ENCODE measurements at regions not wholly inside any gene's neighbourhood (a gene's known extent, or its start where the extent isn't known, plus 50 kb on each side); places are given as distances from the start of the nearest gene placed in this dataset.
A peak's percentile ranks its signal among the peaks of the same experiment; 100 is the strongest.
"Not testable (repeated sequence)": the region's sequence is repeated elsewhere in the genome, so short reads cannot be mapped to it uniquely, and the experiment has no call there.

DNA sequence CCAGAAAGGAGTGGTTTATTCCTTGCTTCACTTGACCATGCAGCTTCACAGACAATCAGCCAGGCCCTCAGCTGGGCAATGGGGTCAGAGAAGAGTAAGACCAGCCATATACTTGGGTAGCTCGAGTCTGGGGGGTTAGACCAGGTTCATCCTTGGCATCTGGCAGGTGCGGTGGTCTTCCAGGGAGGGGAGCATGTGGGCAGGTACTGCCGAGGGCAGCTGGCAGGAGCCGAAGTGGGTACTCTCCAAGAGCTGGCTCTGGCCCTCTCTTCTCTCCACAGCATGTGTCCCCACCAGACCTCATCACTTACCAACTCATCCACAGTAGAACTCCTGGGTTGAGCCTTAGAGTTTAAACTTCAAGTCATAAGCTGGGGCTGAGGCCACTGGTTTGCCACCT is 156.8 kb downstream of the FOXD2 start:
- peaks cover 9% of the 10 kb centered on the region for H3K27me3 ChIP-seq (ENCODE audit: control insufficient read depth, insufficient read depth, low read length)

DNA sequence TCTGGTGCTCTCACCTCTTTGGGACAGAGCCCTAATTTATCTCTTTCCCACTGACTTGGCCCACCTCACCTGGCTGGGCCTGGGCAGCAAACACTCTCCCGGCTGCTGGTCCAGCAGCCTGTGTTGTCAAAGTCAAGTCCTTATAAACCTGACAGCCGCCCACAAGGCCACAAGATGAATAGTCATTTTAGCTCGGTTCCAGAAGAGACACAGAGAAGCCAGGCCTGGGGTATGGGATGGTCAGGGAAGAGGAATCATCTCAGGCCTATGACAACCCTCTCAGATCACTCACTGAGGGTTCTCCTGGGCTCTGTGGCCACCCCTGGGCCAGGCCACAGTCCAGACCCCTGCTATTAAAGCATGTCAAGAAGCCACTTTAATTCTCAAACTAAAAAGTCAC is 158.5 kb downstream of the FOXD2 start:
- H3K4me3 ChIP-seq (ENCODE audit: low read length in 3 of 3) = no peak overlapping the region
- no peaks in the 10 kb centered on the region for H3K4me1 ChIP-seq (ENCODE audit: control insufficient read depth in 2 of 3, insufficient read depth in 2 of 3, low read depth in 1 of 3, low read length in 3 of 3)
- intact Hi-C loops (cut with DNase I) = no loop called here
- peaks cover 9% of the 10 kb centered on the region for H3K27me3 ChIP-seq (ENCODE audit: control insufficient read depth, insufficient read depth, low read length)
- FAIRE-seq (no peak), DNase-seq (no peak)
- H3K27ac ChIP-seq (ENCODE audit: low read depth in 2 of 2, low read length in 2 of 2) = no peak overlapping the region
- TF ChIP-seq, protein P1, sequence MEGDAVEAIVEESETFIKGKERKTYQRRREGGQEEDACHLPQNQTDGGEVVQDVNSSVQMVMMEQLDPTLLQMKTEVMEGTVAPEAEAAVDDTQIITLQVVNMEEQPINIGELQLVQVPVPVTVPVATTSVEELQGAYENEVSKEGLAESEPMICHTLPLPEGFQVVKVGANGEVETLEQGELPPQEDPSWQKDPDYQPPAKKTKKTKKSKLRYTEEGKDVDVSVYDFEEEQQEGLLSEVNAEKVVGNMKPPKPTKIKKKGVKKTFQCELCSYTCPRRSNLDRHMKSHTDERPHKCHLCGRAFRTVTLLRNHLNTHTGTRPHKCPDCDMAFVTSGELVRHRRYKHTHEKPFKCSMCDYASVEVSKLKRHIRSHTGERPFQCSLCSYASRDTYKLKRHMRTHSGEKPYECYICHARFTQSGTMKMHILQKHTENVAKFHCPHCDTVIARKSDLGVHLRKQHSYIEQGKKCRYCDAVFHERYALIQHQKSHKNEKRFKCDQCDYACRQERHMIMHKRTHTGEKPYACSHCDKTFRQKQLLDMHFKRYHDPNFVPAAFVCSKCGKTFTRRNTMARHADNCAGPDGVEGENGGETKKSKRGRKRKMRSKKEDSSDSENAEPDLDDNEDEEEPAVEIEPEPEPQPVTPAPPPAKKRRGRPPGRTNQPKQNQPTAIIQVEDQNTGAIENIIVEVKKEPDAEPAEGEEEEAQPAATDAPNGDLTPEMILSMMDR (IDR thresholded peaks at IDR 0.05; ENCODE audit: borderline replicate concordance, extremely low read depth, insufficient read depth) = no peak
- no peak overlapping the region for H3K9ac ChIP-seq (ENCODE audit: low read length in 3 of 3)
- H3K9me3 ChIP-seq (ENCODE audit: control insufficient read depth in 2 of 3, insufficient read depth in 1 of 3, low read length in 3 of 3) = peaks cover 0 to 4% (median 1%) of the 10 kb centered on the region in 3 donors
- H3K36me3 ChIP-seq (ENCODE audit: control insufficient read depth in 2 of 3, insufficient read depth in 3 of 3, low read length in 3 of 3) = no peaks in the 10 kb centered on the region

More for the DNA sequence above, 156.8 kb downstream of the FOXD2 start:
- Histone ChIP-seq H3K36me3 (ENCODE audit: control insufficient read depth in 2 of 3, insufficient read depth in 3 of 3, low read length in 3 of 3) (no peaks in the 10 kb centered on the region), H3K4me3 (ENCODE audit: low read length in 3 of 3) (no peak overlapping the region), H3K9ac (ENCODE audit: low read length in 3 of 3) (no peak overlapping the region), H3K4me1 (ENCODE audit: control insufficient read depth in 2 of 3, insufficient read depth in 2 of 3, low read depth in 1 of 3, low read length in 3 of 3) (no peaks in the 10 kb centered on the region), H3K27ac (ENCODE audit: low read depth in 2 of 2, low read length in 2 of 2) (no peak overlapping the region), H3K9me3 (ENCODE audit: control insufficient read depth in 2 of 3, insufficient read depth in 1 of 3, low read length in 3 of 3) (peaks cover 0 to 1% (median 0%) of the 10 kb centered on the region in 3 donors)
- TF ChIP-seq, protein P1 (IDR thresholded peaks at IDR 0.05; ENCODE audit: borderline replicate concordance, extremely low read depth, insufficient read depth) = no peak
- FAIRE-seq = no peak
- DNase-seq = peak in 1 of 5 donors; percentile 6
- intact Hi-C loops (cut with DNase I) = no loop called here

DNA sequence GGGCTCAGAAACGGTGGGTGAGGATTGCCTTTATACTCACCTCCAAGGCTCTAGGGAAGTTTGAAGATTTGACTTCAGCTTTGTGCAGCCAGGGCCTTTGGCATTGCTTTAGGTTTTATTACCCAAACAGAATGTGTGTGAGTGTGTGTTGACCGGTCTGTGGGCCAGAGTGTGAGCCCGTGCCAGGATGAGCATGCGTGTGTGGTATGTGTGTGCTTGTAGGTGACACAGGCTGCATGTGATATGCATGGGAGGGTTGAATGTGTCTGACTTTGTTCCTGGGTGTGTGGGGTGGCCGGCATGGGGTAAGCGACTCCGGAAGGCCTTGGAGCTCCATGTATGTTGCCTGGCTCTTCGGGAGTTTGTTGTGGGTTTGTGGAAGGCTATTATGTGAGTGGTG is 160.5 kb downstream of the FOXD2 start:
- peaks cover 7% of the 10 kb centered on the region for H3K27me3 ChIP-seq (ENCODE audit: control insufficient read depth, insufficient read depth, low read length)
- H3K27ac ChIP-seq (ENCODE audit: low read depth in 2 of 2, low read length in 2 of 2) = no peak overlapping the region
- DNase-seq (no peak), FAIRE-seq (no peak)
- peaks cover 0 to 4% (median 0%) of the 10 kb centered on the region in 3 donors for H3K9me3 ChIP-seq (ENCODE audit: control insufficient read depth in 2 of 3, insufficient read depth in 1 of 3, low read length in 3 of 3)
- no peak overlapping the region for H3K4me3 ChIP-seq (ENCODE audit: low read length in 3 of 3)
- no peaks in the 10 kb centered on the region for H3K36me3 ChIP-seq (ENCODE audit: control insufficient read depth in 2 of 3, insufficient read depth in 3 of 3, low read length in 3 of 3)
- intact Hi-C loops (cut with DNase I) = no loop called here
- no peak overlapping the region for H3K9ac ChIP-seq (ENCODE audit: low read length in 3 of 3)
- TF ChIP-seq, protein P1 (IDR thresholded peaks at IDR 0.05; ENCODE audit: borderline replicate concordance, extremely low read depth, insufficient read depth) = no peak
- no peaks in the 10 kb centered on the region for H3K4me1 ChIP-seq (ENCODE audit: control insufficient read depth in 2 of 3, insufficient read depth in 2 of 3, low read depth in 1 of 3, low read length in 3 of 3)

DNA sequence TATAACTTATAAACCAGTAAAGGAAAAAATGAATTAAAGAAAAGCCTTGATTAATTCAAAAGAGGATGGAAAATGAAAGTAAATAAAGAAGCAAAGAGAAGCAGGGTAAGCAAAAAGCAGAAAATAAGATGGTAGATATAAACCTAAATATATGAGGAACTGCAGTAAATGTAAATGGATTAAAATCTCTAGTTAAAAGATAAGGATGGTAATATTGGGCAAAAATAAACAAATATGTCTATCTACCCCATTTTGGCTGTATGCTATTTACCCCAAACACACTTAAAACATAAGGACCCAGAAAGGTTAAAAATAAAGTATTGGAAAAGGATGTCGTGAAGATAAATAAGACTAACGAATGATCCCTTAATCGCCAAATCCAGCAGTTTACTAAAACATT is 161.9 kb downstream of the FOXD2 start:
- Histone ChIP-seq H3K4me3 (ENCODE audit: low read length in 3 of 3) (no peak overlapping the region), H3K9ac (ENCODE audit: low read length in 3 of 3) (no peak overlapping the region), H3K9me3 (ENCODE audit: control insufficient read depth in 2 of 3, insufficient read depth in 1 of 3, low read length in 3 of 3) (peaks cover 0 to 4% (median 0%) of the 10 kb centered on the region in 3 donors), H3K36me3 (ENCODE audit: control insufficient read depth in 2 of 3, insufficient read depth in 3 of 3, low read length in 3 of 3) (no peaks in the 10 kb centered on the region), H3K4me1 (ENCODE audit: control insufficient read depth in 2 of 3, insufficient read depth in 2 of 3, low read depth in 1 of 3, low read length in 3 of 3) (no peaks in the 10 kb centered on the region), H3K27ac (ENCODE audit: low read depth in 2 of 2, low read length in 2 of 2) (no peak overlapping the region), H3K27me3 (ENCODE audit: control insufficient read depth, insufficient read depth, low read length) (no peaks in the 10 kb centered on the region)
- TF ChIP-seq, protein P1 (IDR thresholded peaks at IDR 0.05; ENCODE audit: borderline replicate concordance, extremely low read depth, insufficient read depth) = no peak
- no peak for DNase-seq
- intact Hi-C loops (cut with DNase I) = no loop called here
- no peak for FAIRE-seq

DNA sequence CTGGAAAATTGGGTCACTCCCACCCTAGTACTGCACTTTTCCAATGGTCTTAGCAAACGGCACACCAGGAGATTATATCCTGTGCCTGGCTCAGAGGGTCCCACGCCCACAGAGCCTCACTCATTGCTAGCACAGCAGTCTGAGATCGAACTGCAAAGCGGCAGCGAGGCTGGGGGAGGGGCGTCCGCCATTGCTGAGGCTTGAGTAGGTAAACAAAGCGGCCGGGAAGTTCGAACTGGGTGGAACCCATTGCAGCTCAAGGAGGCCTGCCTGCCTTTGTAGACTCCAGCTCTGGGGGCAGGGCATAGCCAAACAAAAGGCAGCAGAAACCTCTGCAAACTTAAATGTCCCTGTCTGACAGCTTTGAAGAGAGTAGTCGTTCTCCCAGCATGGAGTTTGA is 164.6 kb downstream of the FOXD2 start:
- H3K27ac ChIP-seq (ENCODE audit: low read depth in 2 of 2, low read length in 2 of 2); H3K27me3 ChIP-seq (ENCODE audit: control insufficient read depth, insufficient read depth, low read length); H3K9me3 ChIP-seq (ENCODE audit: control insufficient read depth in 2 of 3, insufficient read depth in 1 of 3, low read length in 3 of 3); H3K4me3 ChIP-seq (ENCODE audit: low read length in 3 of 3); DNase-seq; H3K36me3 ChIP-seq (ENCODE audit: control insufficient read depth in 2 of 3, insufficient read depth in 3 of 3, low read length in 3 of 3); H3K9ac ChIP-seq (ENCODE audit: low read length in 3 of 3); intact Hi-C loops (cut with DNase I); H3K4me1 ChIP-seq (ENCODE audit: control insufficient read depth in 2 of 3, insufficient read depth in 2 of 3, low read depth in 1 of 3, low read length in 3 of 3); FAIRE-seq: not testable (repeated sequence)

DNA sequence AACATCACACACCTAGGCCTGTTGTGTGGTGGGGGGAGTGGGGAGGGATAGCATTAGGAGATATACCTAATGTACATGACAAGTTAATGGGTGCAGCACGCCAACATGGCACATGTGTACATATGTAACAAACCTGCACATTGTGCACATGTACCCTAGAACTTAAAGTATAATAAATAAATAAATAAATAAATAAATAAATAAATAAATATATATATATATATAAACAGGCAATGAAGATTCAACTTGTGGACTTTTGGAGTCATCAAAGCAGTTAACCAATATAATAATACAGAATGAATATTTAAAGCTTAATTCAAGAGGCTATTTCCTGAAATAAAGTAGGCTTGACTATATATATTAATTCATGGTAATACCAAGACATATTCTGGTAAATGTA is 167.0 kb downstream of the FOXD2 start:
- H3K9ac ChIP-seq (ENCODE audit: low read length in 3 of 3); H3K4me1 ChIP-seq (ENCODE audit: control insufficient read depth in 2 of 3, insufficient read depth in 2 of 3, low read depth in 1 of 3, low read length in 3 of 3); H3K36me3 ChIP-seq (ENCODE audit: control insufficient read depth in 2 of 3, insufficient read depth in 3 of 3, low read length in 3 of 3); DNase-seq; FAIRE-seq; H3K9me3 ChIP-seq (ENCODE audit: control insufficient read depth in 2 of 3, insufficient read depth in 1 of 3, low read length in 3 of 3); H3K4me3 ChIP-seq (ENCODE audit: low read length in 3 of 3); intact Hi-C loops (cut with DNase I); H3K27me3 ChIP-seq (ENCODE audit: control insufficient read depth, insufficient read depth, low read length); H3K27ac ChIP-seq (ENCODE audit: low read depth in 2 of 2, low read length in 2 of 2): not testable (repeated sequence)

Measured in kidney (tissue), 13 donors.